ENCODE measurements at regions not wholly inside any gene's neighbourhood (a gene's known extent, or its start where the extent isn't known, plus 50 kb on each side); places are given as distances from the start of the nearest gene placed in this dataset.

- intact Hi-C loops (cut with DNase I) = no loop called here
- Histone ChIP-seq H3K27me3 (ENCODE audit: low read depth) (no peaks in the 10 kb centered on the region), H3K9me3 (no peaks in the 10 kb centered on the region), H3K27ac (no peak overlapping the region), H3K4me3 (no peak overlapping the region), H3K4me1 (no peaks in the 10 kb centered on the region), H3K36me3 (no peaks in the 10 kb centered on the region)
- DNase-seq (no peak), ATAC-seq (no peak)
- no peak for TF ChIP-seq CTCF (IDR thresholded peaks at IDR 0.05)
Observed at GRCh38 chr5:93322974-93323860, 257.8 kb downstream of the NR2F1-AS1 start.

GRCh38 chr5:93320920-93321445 lies 260.0 kb downstream of the NR2F1-AS1 start:
- no peak for TF ChIP-seq CTCF (IDR thresholded peaks at IDR 0.05)
- Histone ChIP-seq H3K4me3 (no peak overlapping the region), H3K4me1 (no peaks in the 10 kb centered on the region), H3K27ac (no peak overlapping the region), H3K9me3 (no peaks in the 10 kb centered on the region), H3K27me3 (ENCODE audit: low read depth) (no peaks in the 10 kb centered on the region), H3K36me3 (no peaks in the 10 kb centered on the region)
- intact Hi-C loops (cut with DNase I) = no loop called here
- ATAC-seq (no peak), DNase-seq (no peak)

- DNase-seq (no peak), ATAC-seq (no peak)
- Histone ChIP-seq H3K9me3 (no peaks in the 10 kb centered on the region), H3K36me3 (no peaks in the 10 kb centered on the region), H3K27ac (no peak overlapping the region), H3K27me3 (ENCODE audit: low read depth) (no peaks in the 10 kb centered on the region), H3K4me1 (no peaks in the 10 kb centered on the region), H3K4me3 (no peak overlapping the region)
- TF ChIP-seq CTCF (IDR thresholded peaks at IDR 0.05) = no peak
- intact Hi-C loops (cut with DNase I) = no loop called here
Observed at GRCh38 chr5:93313672-93314071, 267.3 kb downstream of the NR2F1-AS1 start.

GRCh38 chr5:93311881-93312280 lies 269.1 kb downstream of the NR2F1-AS1 start:
- no peaks in the 10 kb centered on the region for H3K9me3 ChIP-seq
- H3K4me3 ChIP-seq = no peak overlapping the region
- no peak for TF ChIP-seq CTCF (IDR thresholded peaks at IDR 0.05)
- intact Hi-C loops (cut with DNase I) = no loop called here
- no peaks in the 10 kb centered on the region for H3K36me3 ChIP-seq
- ATAC-seq = peak in 1 of 2 donors; percentile 41
- DNase-seq = no peak
- no peak overlapping the region for H3K27ac ChIP-seq
- no peaks in the 10 kb centered on the region for H3K4me1 ChIP-seq
- H3K27me3 ChIP-seq (ENCODE audit: low read depth) = no peaks in the 10 kb centered on the region

- Histone ChIP-seq H3K4me1 (no peaks in the 10 kb centered on the region), H3K27me3 (ENCODE audit: low read depth) (no peaks in the 10 kb centered on the region), H3K4me3 (no peak overlapping the region), H3K36me3 (no peaks in the 10 kb centered on the region), H3K9me3 (no peaks in the 10 kb centered on the region), H3K27ac (no peak overlapping the region)
- intact Hi-C loops (cut with DNase I) = no loop called here
- no peak for ATAC-seq
- DNase-seq = no peak
- TF ChIP-seq CTCF (IDR thresholded peaks at IDR 0.05) = no peak
Observed at GRCh38 chr5:93307557-93307956, 273.5 kb downstream of the NR2F1-AS1 start.

Data from lower lobe of right lung (tissue), 2 donors.